Stimulated activated CD4-positive, alpha-beta T cell treated with anti-CD3 and anti-CD28 coated beads, Interleukin-1b, Interleukin-23, amount 100 ng/mL, for 1 hour (primary cell): ENCODE measurements at regions not wholly inside any gene's neighbourhood (a gene's known extent, or its start where the extent isn't known, plus 50 kb on each side); places are given as distances from the start of the nearest gene placed in this dataset.

Source experiments
- DNase-seq, 2 donors: peaks; one replicate each; pipeline ENCODE4 v3.0.0-alpha.2; 2020; ENCODE audit warnings: low read depth in 2 of 2

GRCh38 chr17:79503126-79503839 is 107.6 kb downstream of the RBFOX3 start:
- no peak for DNase-seq

GRCh38 chr17:79501910-79502309 is 108.9 kb downstream of the RBFOX3 start:
- no peak for DNase-seq

GRCh38 chr17:79500745-79501618 is 109.9 kb downstream of the RBFOX3 start:
- DNase-seq = no peak

GRCh38 chr17:79498854-79499253 is 112.0 kb downstream of the RBFOX3 start:
- DNase-seq = no peak

- DNase-seq = no peak
Measured at GRCh38 chr17:79497777-79498348, 113.0 kb downstream of the RBFOX3 start.

- DNase-seq = no peak
Measured at GRCh38 chr17:79496422-79497005, 114.3 kb downstream of the RBFOX3 start.

GRCh38 chr17:79495665-79496064 is 115.2 kb downstream of the RBFOX3 start:
- no peak for DNase-seq

GRCh38 chr17:79491006-79491405 is 119.8 kb downstream of the RBFOX3 start:
- no peak for DNase-seq

GRCh38 chr17:79490530-79490929 is 120.3 kb downstream of the RBFOX3 start:
- DNase-seq = no peak

- DNase-seq = no peak
Measured at GRCh38 chr17:79487149-79487548, 123.7 kb downstream of the RBFOX3 start.

GRCh38 chr17:79485991-79486390 is 124.9 kb downstream of the RBFOX3 start:
- DNase-seq = no peak

GRCh38 chr17:79485419-79485985 is 125.3 kb downstream of the RBFOX3 start:
- no peak for DNase-seq

GRCh38 chr17:79484600-79485418 is 126.0 kb downstream of the RBFOX3 start:
- DNase-seq = no peak

GRCh38 chr17:79483842-79484241 is 127.0 kb downstream of the RBFOX3 start:
- no peak for DNase-seq

- no peak for DNase-seq
Measured at GRCh38 chr17:79482727-79483521, 127.9 kb downstream of the RBFOX3 start.

GRCh38 chr17:79479876-79480275 is 131.0 kb downstream of the RBFOX3 start:
- no peak for DNase-seq

GRCh38 chr17:79478841-79479240 is 132.0 kb downstream of the RBFOX3 start:
- no peak for DNase-seq

GRCh38 chr17:79478051-79478461 is 132.8 kb downstream of the RBFOX3 start:
- DNase-seq = no peak

GRCh38 chr17:79476074-79476652 is 134.7 kb downstream of the RBFOX3 start:
- DNase-seq = no peak

- DNase-seq = no peak
Measured at GRCh38 chr17:79473876-79474440, 136.9 kb downstream of the RBFOX3 start.
